HG03558 (cell line): ENCODE measurements at regions not wholly inside any gene's neighbourhood (a gene's known extent, or its start where the extent isn't known, plus 50 kb on each side); places are given as distances from the start of the nearest gene placed in this dataset.
A peak's percentile ranks its signal among the peaks of the same experiment; 100 is the strongest.

ENCODE experiments used
- ATAC-seq: cut with Tn5 transposase; IDR thresholded peaks from one replicate; pipeline ENCODE4 v1.9.1; 2021; ENCODE audit warnings: moderate number of reproducible peaks; ENCODE audit not compliant: unreplicated experiment; ENCODE audit errors: extremely low read depth

GRCh38 chr2:9107168-9108025 lies 99.2 kb upstream of the ASAP2 start:
- ATAC-seq, result no peak

GRCh38 chr2:9106338-9107167 lies 100.1 kb upstream of the ASAP2 start:
- no peak for ATAC-seq

GRCh38 chr2:9105601-9106337 lies 100.8 kb upstream of the ASAP2 start:
- ATAC-seq, result no peak

- ATAC-seq, result no peak
Measured at GRCh38 chr2:9103663-9104277, 100.3 kb upstream of the MBOAT2 start.

- ATAC-seq, result no peak
Measured at GRCh38 chr2:9102861-9103662, 99.6 kb upstream of the MBOAT2 start.

GRCh38 chr2:9101763-9102425 lies 98.4 kb upstream of the MBOAT2 start:
- ATAC-seq, result no peak

GRCh38 chr2:9100080-9100876 lies 96.8 kb upstream of the MBOAT2 start:
- no peak for ATAC-seq

- ATAC-seq, result no peak
Measured at GRCh38 chr2:9099341-9099751, 95.9 kb upstream of the MBOAT2 start.

- no peak for ATAC-seq
Measured at GRCh38 chr2:9097892-9098291, 94.4 kb upstream of the MBOAT2 start.

GRCh38 chr2:9097239-9097638 lies 93.8 kb upstream of the MBOAT2 start:
- no peak for ATAC-seq

- ATAC-seq, result no peak
Measured at GRCh38 chr2:9096761-9097160, 93.3 kb upstream of the MBOAT2 start.

- ATAC-seq, result no peak
Measured at GRCh38 chr2:9095690-9096089, 92.2 kb upstream of the MBOAT2 start.

- no peak for ATAC-seq
Measured at GRCh38 chr2:9095226-9095625, 91.7 kb upstream of the MBOAT2 start.

- ATAC-seq, result no peak
Measured at GRCh38 chr2:9094117-9094516, 90.6 kb upstream of the MBOAT2 start.

GRCh38 chr2:9093324-9093723 lies 89.8 kb upstream of the MBOAT2 start:
- no peak for ATAC-seq

- ATAC-seq, result peak; percentile 92
Measured at GRCh38 chr2:9092383-9093282, 89.1 kb upstream of the MBOAT2 start.

- ATAC-seq, result no peak
Measured at GRCh38 chr2:9091811-9092210, 88.3 kb upstream of the MBOAT2 start.
